ENCODE measurements at regions not wholly inside any gene's neighbourhood (a gene's known extent, or its start where the extent isn't known, plus 50 kb on each side); places are given as distances from the start of the nearest gene placed in this dataset.

DNA sequence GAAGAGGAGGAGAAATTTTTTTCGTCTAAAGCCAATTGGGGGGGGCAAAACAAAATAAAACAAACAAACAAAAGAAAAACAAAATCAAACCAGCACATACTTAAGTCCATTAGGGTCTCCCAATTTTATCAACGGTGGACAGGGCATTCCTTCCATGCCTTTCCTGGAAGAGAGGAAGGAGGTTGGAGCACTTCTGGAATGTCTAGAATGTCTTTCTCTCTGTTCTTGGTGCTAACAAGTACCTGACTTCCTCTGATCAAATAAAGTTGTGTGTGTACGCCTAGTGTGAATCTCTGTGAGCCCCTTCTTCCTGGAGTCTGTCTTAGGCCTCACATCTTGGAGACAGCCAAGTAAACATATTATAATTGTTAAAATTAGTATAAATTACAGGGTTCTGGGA, 399.0 kb upstream of the LRRTM1 start:
- TF ChIP-seq, protein P1, sequence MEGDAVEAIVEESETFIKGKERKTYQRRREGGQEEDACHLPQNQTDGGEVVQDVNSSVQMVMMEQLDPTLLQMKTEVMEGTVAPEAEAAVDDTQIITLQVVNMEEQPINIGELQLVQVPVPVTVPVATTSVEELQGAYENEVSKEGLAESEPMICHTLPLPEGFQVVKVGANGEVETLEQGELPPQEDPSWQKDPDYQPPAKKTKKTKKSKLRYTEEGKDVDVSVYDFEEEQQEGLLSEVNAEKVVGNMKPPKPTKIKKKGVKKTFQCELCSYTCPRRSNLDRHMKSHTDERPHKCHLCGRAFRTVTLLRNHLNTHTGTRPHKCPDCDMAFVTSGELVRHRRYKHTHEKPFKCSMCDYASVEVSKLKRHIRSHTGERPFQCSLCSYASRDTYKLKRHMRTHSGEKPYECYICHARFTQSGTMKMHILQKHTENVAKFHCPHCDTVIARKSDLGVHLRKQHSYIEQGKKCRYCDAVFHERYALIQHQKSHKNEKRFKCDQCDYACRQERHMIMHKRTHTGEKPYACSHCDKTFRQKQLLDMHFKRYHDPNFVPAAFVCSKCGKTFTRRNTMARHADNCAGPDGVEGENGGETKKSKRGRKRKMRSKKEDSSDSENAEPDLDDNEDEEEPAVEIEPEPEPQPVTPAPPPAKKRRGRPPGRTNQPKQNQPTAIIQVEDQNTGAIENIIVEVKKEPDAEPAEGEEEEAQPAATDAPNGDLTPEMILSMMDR (IDR thresholded peaks at IDR 0.05; ENCODE audit: low read length): no peak
- no peak for TF ChIP-seq EZH2phosphoT487 (IDR thresholded peaks at IDR 0.05; ENCODE audit: low read length)
